ENCODE measurements at regions not wholly inside any gene's neighbourhood (a gene's known extent, or its start where the extent isn't known, plus 50 kb on each side); places are given as distances from the start of the nearest gene placed in this dataset.

DNA sequence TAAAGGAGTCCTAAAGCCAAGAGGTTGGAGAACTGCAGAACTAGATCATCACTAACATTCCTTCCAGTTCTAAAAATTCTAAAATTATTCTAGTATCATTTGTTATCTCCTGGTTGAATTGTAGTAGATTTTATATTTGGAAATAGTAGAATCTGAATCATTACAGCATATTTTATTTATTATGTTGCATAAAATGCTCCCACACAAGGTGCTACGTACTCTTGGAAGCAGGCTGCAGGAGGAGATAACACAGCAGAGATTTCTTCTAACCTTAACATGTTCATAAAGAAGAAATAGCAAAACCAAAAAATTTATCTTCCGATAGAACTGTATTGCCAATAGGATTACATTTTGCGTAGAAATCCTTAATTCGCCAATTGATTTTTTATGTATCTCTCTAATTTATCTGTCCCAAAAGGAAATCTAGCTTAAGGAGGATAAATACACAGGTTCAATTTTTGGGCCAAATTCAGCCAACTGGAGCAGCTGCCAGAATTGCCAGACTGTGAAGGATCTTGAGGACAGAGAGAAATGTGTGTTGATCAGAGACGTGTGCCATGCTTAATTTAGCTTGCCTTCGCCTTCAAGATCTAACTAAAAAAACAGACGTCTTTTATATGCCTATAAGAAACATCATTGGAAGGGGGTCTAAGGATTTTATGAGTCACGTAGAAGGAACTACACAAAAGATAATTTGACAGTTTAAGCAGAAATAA lies 134.4 kb upstream of the MITF start:
- TF ChIP-seq SUZ12 (IDR thresholded peaks at IDR 0.05; ENCODE audit: extremely low read depth, insufficient read depth, insufficient read length): no peak
- TF ChIP-seq ZNF274 (IDR thresholded peaks at IDR 0.05; ENCODE audit: low read depth, low read length): no peak
